ENCODE measurements at regions not wholly inside any gene's neighbourhood (a gene's known extent, or its start where the extent isn't known, plus 50 kb on each side); places are given as distances from the start of the nearest gene placed in this dataset.

- Histone ChIP-seq H4K5ac (ENCODE audit: low read depth, low read length) (no peak overlapping the region), H3K4me2 (ENCODE audit: low read depth, low read length) (no peak overlapping the region), H4K20me1 (ENCODE audit: insufficient read depth, low read length) (no peaks in the 10 kb centered on the region), H2AK9ac (replicated peaks; ENCODE audit: low read depth, low read length, poor library complexity) (no peak overlapping the region), H3K36me3 (ENCODE audit: control insufficient read depth, insufficient read depth, low read length) (no peaks in the 10 kb centered on the region), H3K79me1 (ENCODE audit: low read depth in 1 of 2, low read length in 2 of 2) (no peaks in the 10 kb centered on the region), H3K23ac (ENCODE audit: low read depth, low read length) (no peak overlapping the region), H2AK5ac (ENCODE audit: low read depth, low read length) (no peak overlapping the region), H3K4me3 (ENCODE audit: insufficient read depth, low read depth, low read length) (no peak overlapping the region), H3K27ac (ENCODE audit: insufficient read depth, low read length) (no peak overlapping the region), H2AFZ (replicated peaks; ENCODE audit: low read length, poor library complexity) (no peak overlapping the region), H3K4ac (ENCODE audit: low read depth, low read length) (no peak overlapping the region), H2BK120ac (ENCODE audit: low read depth, low read length) (no peak overlapping the region), H2BK15ac (ENCODE audit: low read depth, low read length) (no peak overlapping the region), H4K8ac (ENCODE audit: low read depth in 2 of 2, low read length in 2 of 2) (no peak overlapping the region), H3K9me1 (ENCODE audit: insufficient read depth, low read length) (no peaks in the 10 kb centered on the region), H3K9ac (ENCODE audit: low read depth, low read length) (no peak overlapping the region), H3K56ac (ENCODE audit: extremely low read depth, insufficient read depth, low read length) (no peak overlapping the region), H3K4me1 (ENCODE audit: control insufficient read depth, insufficient read depth, low read length) (no peaks in the 10 kb centered on the region), H3K27me3 (ENCODE audit: control insufficient read depth, insufficient read depth, low read length) (no peaks in the 10 kb centered on the region), H3K14ac (replicated peaks; ENCODE audit: low read depth, low read length) (no peak overlapping the region), H3K18ac (ENCODE audit: low read depth, low read length) (no peak overlapping the region), H3K9me3 (ENCODE audit: control insufficient read depth, insufficient read depth, low read length) (no peaks in the 10 kb centered on the region), H4K91ac (ENCODE audit: insufficient read depth, low read depth, low read length) (no peak overlapping the region), H2BK20ac (ENCODE audit: low read depth, low read length) (no peak overlapping the region), H2BK5ac (ENCODE audit: low read depth, low read length, poor library complexity, severe bottlenecking) (no peak overlapping the region)
- BruUV-seq (replicated peaks) = no TSS peak
- intact Hi-C loops (cut with micrococcal nuclease) (no loop called here), dilution Hi-C loops (cut with HindIII; ENCODE audit: low sequenced_read_pairs, unreplicated experiment) (no loop called here), in situ Hi-C loops (cut with MboI; ENCODE audit: low sequenced_read_pairs) (no loop called here)
- ChIA-PET POLR2A (ENCODE audit: unreplicated experiment) (no interaction called here), CTCF (no interaction called here)
- ATAC-seq (ENCODE audit: low read depth) (no peak), DNase-seq (no peak)
- no peak for TF ChIP-seq MXI1 (IDR thresholded peaks at IDR 0.05; ENCODE audit: borderline replicate concordance, low read depth, low read length)
- no peak for TF ChIP-seq CEBPB (IDR thresholded peaks at IDR 0.05; ENCODE audit: low read depth, low read length)
- no peak for TF ChIP-seq CTCF (conservative IDR thresholded peaks at IDR 0.05; ENCODE audit: low read depth, low read length)
- TF ChIP-seq CHD1 (IDR thresholded peaks at IDR 0.05; ENCODE audit: low read depth, low read length) = no peak
- no peak for TF ChIP-seq BHLHE40 (IDR thresholded peaks at IDR 0.05; ENCODE audit: low read depth, low read length)
- TF ChIP-seq NFE2L2 (IDR thresholded peaks at IDR 0.05; ENCODE audit: low read depth, low read length) = no peak
- TF ChIP-seq RFX5 (IDR thresholded peaks at IDR 0.05; ENCODE audit: low read depth, low read length) = no peak
- TF ChIP-seq, protein P1, sequence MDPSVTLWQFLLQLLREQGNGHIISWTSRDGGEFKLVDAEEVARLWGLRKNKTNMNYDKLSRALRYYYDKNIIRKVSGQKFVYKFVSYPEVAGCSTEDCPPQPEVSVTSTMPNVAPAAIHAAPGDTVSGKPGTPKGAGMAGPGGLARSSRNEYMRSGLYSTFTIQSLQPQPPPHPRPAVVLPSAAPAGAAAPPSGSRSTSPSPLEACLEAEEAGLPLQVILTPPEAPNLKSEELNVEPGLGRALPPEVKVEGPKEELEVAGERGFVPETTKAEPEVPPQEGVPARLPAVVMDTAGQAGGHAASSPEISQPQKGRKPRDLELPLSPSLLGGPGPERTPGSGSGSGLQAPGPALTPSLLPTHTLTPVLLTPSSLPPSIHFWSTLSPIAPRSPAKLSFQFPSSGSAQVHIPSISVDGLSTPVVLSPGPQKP (IDR thresholded peaks at IDR 0.05; ENCODE audit: borderline replicate concordance, low read depth, low read length) = no peak
- TF ChIP-seq, protein P2, sequence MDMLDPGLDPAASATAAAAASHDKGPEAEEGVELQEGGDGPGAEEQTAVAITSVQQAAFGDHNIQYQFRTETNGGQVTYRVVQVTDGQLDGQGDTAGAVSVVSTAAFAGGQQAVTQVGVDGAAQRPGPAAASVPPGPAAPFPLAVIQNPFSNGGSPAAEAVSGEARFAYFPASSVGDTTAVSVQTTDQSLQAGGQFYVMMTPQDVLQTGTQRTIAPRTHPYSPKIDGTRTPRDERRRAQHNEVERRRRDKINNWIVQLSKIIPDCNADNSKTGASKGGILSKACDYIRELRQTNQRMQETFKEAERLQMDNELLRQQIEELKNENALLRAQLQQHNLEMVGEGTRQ (IDR thresholded peaks at IDR 0.05; ENCODE audit: low read depth, low read length) = no peak
- TF ChIP-seq RCOR1 (IDR thresholded peaks at IDR 0.05; ENCODE audit: insufficient replicate concordance, low read length) = no peak
- TF ChIP-seq RAD21 (IDR thresholded peaks at IDR 0.05; ENCODE audit: low read length) = no peak
- TF ChIP-seq MAFK (IDR thresholded peaks at IDR 0.05; ENCODE audit: low read depth, low read length) = no peak
- no CpG with 5 or more reads among the region's 1 CpG for WGBS, 2 experiments (ENCODE audit: extremely low coverage in 2 of 2, insufficient read length in 1 of 2)
These were observed 210.6 kb upstream of the NOVA1 start for GRCh38 chr14:26808407-26808806.

All from IMR-90 (cell line).